ENCODE measurements at regions not wholly inside any gene's neighbourhood (a gene's known extent, or its start where the extent isn't known, plus 50 kb on each side); places are given as distances from the start of the nearest gene placed in this dataset.

GRCh38 chr7:50181081-50181480 lies 88.0 kb upstream of the ZPBP start:
- DNase-seq (ENCODE audit: low read depth): no peak
- TF ChIP-seq CTCF (conservative IDR thresholded peaks at IDR 0.05; ENCODE audit: low read depth, low read length): no peak
- no peak overlapping the region for H3K4me3 ChIP-seq (ENCODE audit: low read depth, low read length)

- no peak for TF ChIP-seq CTCF (conservative IDR thresholded peaks at IDR 0.05; ENCODE audit: low read depth, low read length)
- no peak for DNase-seq (ENCODE audit: low read depth)
- H3K4me3 ChIP-seq (ENCODE audit: low read depth, low read length): no peak overlapping the region
Observed at GRCh38 chr7:50178166-50178565, 85.1 kb upstream of the ZPBP start.

GRCh38 chr7:50174948-50175347 lies 81.9 kb upstream of the ZPBP start:
- no peak for DNase-seq (ENCODE audit: low read depth)
- no peak for TF ChIP-seq CTCF (conservative IDR thresholded peaks at IDR 0.05; ENCODE audit: low read depth, low read length)
- no peak overlapping the region for H3K4me3 ChIP-seq (ENCODE audit: low read depth, low read length)

GRCh38 chr7:50166997-50167965 lies 74.2 kb upstream of the ZPBP start:
- no peak for TF ChIP-seq CTCF (conservative IDR thresholded peaks at IDR 0.05; ENCODE audit: low read depth, low read length)
- no peak overlapping the region for H3K4me3 ChIP-seq (ENCODE audit: low read depth, low read length)
- no peak for DNase-seq (ENCODE audit: low read depth)

GRCh38 chr7:50164559-50165170 lies 71.6 kb upstream of the ZPBP start:
- no peak for DNase-seq (ENCODE audit: low read depth)
- H3K4me3 ChIP-seq (ENCODE audit: low read depth, low read length): no peak overlapping the region
- TF ChIP-seq CTCF (conservative IDR thresholded peaks at IDR 0.05; ENCODE audit: low read depth, low read length): no peak

GRCh38 chr7:50160206-50160605 lies 67.2 kb upstream of the ZPBP start:
- no peak for DNase-seq (ENCODE audit: low read depth)
- no peak for TF ChIP-seq CTCF (conservative IDR thresholded peaks at IDR 0.05; ENCODE audit: low read depth, low read length)
- H3K4me3 ChIP-seq (ENCODE audit: low read depth, low read length): no peak overlapping the region
